T-helper 1 cell treated with Interleukin-12 subunit alpha and Interleukin-12 subunit beta and Interleukin-4 antibody, amounts not matched to agents 30 μg/mL and 1 μg/mL, for 36 hours (primary cell): ENCODE measurements at regions not wholly inside any gene's neighbourhood (a gene's known extent, or its start where the extent isn't known, plus 50 kb on each side); places are given as distances from the start of the nearest gene placed in this dataset.
"Not testable (repeated sequence)": the region's sequence is repeated elsewhere in the genome, so short reads cannot be mapped to it uniquely, and the experiment has no call there.

Experiments used
- H3K27ac Mint-ChIP-seq: one replicate; pipeline ENCODE4 v1.8.0; 2021; ENCODE audit warnings: mild to moderate bottlenecking, mixed read lengths
- H3K27me3 Mint-ChIP-seq: one replicate; pipeline ENCODE4 v1.8.0; 2021; ENCODE audit warnings: low read depth, mixed read lengths
- H3K36me3 Mint-ChIP-seq: one replicate; pipeline ENCODE4 v1.8.0; 2021; ENCODE audit warnings: low read depth, mixed read lengths
- H3K4me1 Mint-ChIP-seq: one replicate; pipeline ENCODE4 v1.8.0; 2021; ENCODE audit warnings: low read depth, mixed read lengths
- H3K4me3 Mint-ChIP-seq: one replicate; pipeline ENCODE4 v1.8.0; 2021; ENCODE audit warnings: mild to moderate bottlenecking, moderate library complexity, mixed read lengths
- H3K9me3 Mint-ChIP-seq: one replicate; pipeline ENCODE4 v1.8.0; 2021; ENCODE audit warnings: mixed read lengths

- no peaks in the 10 kb centered on the region for H3K27me3 Mint-ChIP-seq
- no peak overlapping the region for H3K4me3 Mint-ChIP-seq
- no peak overlapping the region for H3K27ac Mint-ChIP-seq
Observed at GRCh38 chr13:81223778-81224177, 882.9 kb upstream of the SPRY2 start.

GRCh38 chr13:81211713-81212112, 870.8 kb upstream of the SPRY2 start:
- Mint-ChIP-seq H3K36me3 (no peaks in the 10 kb centered on the region), H3K27ac (no peak overlapping the region), H3K4me3 (no peak overlapping the region), H3K27me3 (no peaks in the 10 kb centered on the region), H3K4me1 (no peaks in the 10 kb centered on the region), H3K9me3 (peaks cover 8% of the 10 kb centered on the region)

More at GRCh38 chr13:81223778-81224177, 882.9 kb upstream of the SPRY2 start:
- Mint-ChIP-seq H3K9me3 (peaks cover 17% of the 10 kb centered on the region), H3K4me1 (no peaks in the 10 kb centered on the region), H3K36me3 (no peaks in the 10 kb centered on the region)

- no peaks in the 10 kb centered on the region for H3K36me3 Mint-ChIP-seq
- H3K4me3 Mint-ChIP-seq = no peak overlapping the region
- H3K9me3 Mint-ChIP-seq = peaks cover 14% of the 10 kb centered on the region
- no peak overlapping the region for H3K27ac Mint-ChIP-seq
- H3K27me3 Mint-ChIP-seq = no peaks in the 10 kb centered on the region
- no peaks in the 10 kb centered on the region for H3K4me1 Mint-ChIP-seq
Observed at GRCh38 chr13:81207636-81208035, 866.7 kb upstream of the SPRY2 start.

DNA sequence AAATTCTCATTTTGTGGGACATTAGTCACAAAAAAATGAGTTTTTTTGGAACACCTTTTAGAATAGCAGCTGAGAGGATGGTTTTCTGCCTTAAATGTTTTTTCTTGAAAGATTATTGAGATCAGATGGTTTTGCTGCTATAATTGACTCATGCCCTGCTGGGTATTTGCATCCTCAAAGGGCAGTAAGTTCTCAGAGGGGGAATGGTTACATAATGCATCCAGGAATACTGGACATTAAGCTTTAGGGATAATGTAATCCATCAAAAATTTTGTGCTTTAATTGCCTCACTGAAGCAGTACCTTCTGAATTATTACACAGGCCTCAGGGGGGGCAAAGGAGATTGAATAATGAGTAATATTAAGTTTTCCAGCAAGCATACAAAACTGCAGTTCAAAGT, 866.3 kb upstream of the SPRY2 start:
- Mint-ChIP-seq H3K9me3 (peaks cover 14% of the 10 kb centered on the region), H3K27me3 (no peaks in the 10 kb centered on the region), H3K36me3 (no peaks in the 10 kb centered on the region), H3K4me3 (no peak overlapping the region), H3K27ac (no peak overlapping the region), H3K4me1 (no peaks in the 10 kb centered on the region)

- no peak overlapping the region for H3K4me3 Mint-ChIP-seq
- H3K27ac Mint-ChIP-seq = no peak overlapping the region
- no peaks in the 10 kb centered on the region for H3K4me1 Mint-ChIP-seq
- no peaks in the 10 kb centered on the region for H3K27me3 Mint-ChIP-seq
- no peaks in the 10 kb centered on the region for H3K36me3 Mint-ChIP-seq
- H3K9me3 Mint-ChIP-seq = peaks cover 15% of the 10 kb centered on the region
Observed at GRCh38 chr13:81203783-81204182, 862.9 kb upstream of the SPRY2 start.

GRCh38 chr13:81199956-81200355, 859.0 kb upstream of the SPRY2 start:
- Mint-ChIP-seq H3K36me3 (no peaks in the 10 kb centered on the region), H3K27ac (no peak overlapping the region), H3K9me3 (peaks cover 7% of the 10 kb centered on the region), H3K4me3 (no peak overlapping the region), H3K27me3 (no peaks in the 10 kb centered on the region), H3K4me1 (no peaks in the 10 kb centered on the region)

DNA sequence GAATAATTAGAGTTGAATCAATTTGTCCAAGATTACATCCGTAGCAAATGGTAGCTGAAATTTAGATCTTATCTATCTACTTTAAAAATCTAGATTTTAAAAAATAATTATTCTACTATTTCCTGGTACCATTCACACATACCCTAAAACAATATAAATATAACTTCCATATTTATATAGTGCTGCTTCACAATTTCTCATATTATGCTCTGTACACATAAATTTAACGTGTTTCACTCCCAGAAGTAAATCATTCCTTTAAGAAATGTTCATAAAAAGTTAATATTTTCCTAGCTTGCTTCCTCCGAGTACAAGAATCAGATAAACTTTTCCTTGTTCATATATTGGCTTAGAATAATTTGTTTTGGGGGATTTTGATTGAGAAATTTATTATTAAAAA, 857.0 kb upstream of the SPRY2 start:
- no peaks in the 10 kb centered on the region for H3K4me1 Mint-ChIP-seq
- H3K27me3 Mint-ChIP-seq = no peaks in the 10 kb centered on the region
- no peak overlapping the region for H3K27ac Mint-ChIP-seq
- no peaks in the 10 kb centered on the region for H3K36me3 Mint-ChIP-seq
- H3K9me3 Mint-ChIP-seq = peaks cover 10% of the 10 kb centered on the region
- no peak overlapping the region for H3K4me3 Mint-ChIP-seq

- H3K27me3 Mint-ChIP-seq = no peaks in the 10 kb centered on the region
- no peaks in the 10 kb centered on the region for H3K36me3 Mint-ChIP-seq
- H3K9me3 Mint-ChIP-seq = peaks cover 10% of the 10 kb centered on the region
- H3K4me3 Mint-ChIP-seq = no peak overlapping the region
- H3K27ac Mint-ChIP-seq = no peak overlapping the region
- no peaks in the 10 kb centered on the region for H3K4me1 Mint-ChIP-seq
Observed at GRCh38 chr13:81197483-81197882, 856.6 kb upstream of the SPRY2 start.

GRCh38 chr13:81194362-81194761, 853.4 kb upstream of the SPRY2 start:
- Mint-ChIP-seq H3K36me3 (no peaks in the 10 kb centered on the region), H3K4me1 (no peaks in the 10 kb centered on the region), H3K9me3 (peaks cover 7% of the 10 kb centered on the region), H3K4me3 (no peak overlapping the region), H3K27me3 (no peaks in the 10 kb centered on the region), H3K27ac (no peak overlapping the region)

- Mint-ChIP-seq H3K36me3 (no peaks in the 10 kb centered on the region), H3K4me3 (no peak overlapping the region), H3K4me1 (no peaks in the 10 kb centered on the region), H3K27ac (no peak overlapping the region), H3K9me3 (no peaks in the 10 kb centered on the region), H3K27me3 (no peaks in the 10 kb centered on the region)
Observed at GRCh38 chr13:81184556-81185265, 843.8 kb upstream of the SPRY2 start.

DNA sequence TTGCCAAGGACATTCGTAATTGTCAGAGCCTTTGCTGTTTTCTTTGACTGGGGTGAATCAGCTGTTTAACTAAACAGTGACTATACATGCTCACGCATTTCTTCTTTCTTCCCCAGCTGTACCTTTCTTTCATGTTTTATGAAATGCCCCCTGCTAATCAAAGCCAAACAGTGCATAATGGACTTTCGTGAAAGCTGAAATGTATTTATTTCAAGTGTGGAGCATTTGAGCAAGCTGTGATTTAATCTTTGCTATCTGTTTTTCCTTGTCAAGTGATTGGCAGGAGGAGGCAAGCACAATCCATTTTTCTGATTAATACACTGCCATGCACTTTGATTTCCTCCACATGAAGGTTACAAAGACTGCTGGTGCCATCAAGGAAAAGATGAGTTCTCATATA, 831.7 kb upstream of the SPRY2 start:
- no peak overlapping the region for H3K27ac Mint-ChIP-seq
- H3K36me3 Mint-ChIP-seq = no peaks in the 10 kb centered on the region
- no peaks in the 10 kb centered on the region for H3K4me1 Mint-ChIP-seq
- no peaks in the 10 kb centered on the region for H3K27me3 Mint-ChIP-seq
- no peak overlapping the region for H3K4me3 Mint-ChIP-seq
- no peaks in the 10 kb centered on the region for H3K9me3 Mint-ChIP-seq

DNA sequence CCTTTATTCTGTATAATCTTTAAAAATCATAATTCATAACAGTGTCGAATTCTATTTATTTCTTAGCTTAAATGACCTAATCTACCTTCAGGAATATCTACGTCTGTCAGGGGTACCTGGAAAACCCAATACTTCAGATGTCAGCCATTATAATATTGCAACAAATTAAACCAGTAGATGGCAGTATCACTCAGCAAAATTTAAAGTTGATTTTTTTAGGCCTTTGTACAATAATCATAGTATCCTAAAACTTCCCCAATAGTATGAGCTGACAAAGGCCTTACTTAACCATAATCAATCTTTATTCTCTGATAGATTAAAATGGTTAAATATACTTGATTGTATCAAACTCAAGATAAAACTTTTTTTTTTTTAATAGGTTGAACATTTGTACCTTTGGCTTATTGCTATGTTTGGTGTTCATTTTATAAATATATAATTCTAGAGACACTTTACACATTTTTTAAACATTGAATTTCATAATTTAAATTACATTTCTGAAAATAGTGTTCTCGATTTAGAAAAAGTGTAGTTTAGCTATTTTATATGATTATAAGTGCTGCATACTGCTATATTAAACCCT, 830.2 kb upstream of the SPRY2 start:
- no peaks in the 10 kb centered on the region for H3K4me1 Mint-ChIP-seq
- no peaks in the 10 kb centered on the region for H3K27me3 Mint-ChIP-seq
- no peaks in the 10 kb centered on the region for H3K9me3 Mint-ChIP-seq
- no peak overlapping the region for H3K4me3 Mint-ChIP-seq
- no peak overlapping the region for H3K27ac Mint-ChIP-seq
- no peaks in the 10 kb centered on the region for H3K36me3 Mint-ChIP-seq

- not testable (repeated sequence) for H3K27ac Mint-ChIP-seq, H3K4me3 Mint-ChIP-seq, H3K36me3 Mint-ChIP-seq, H3K27me3 Mint-ChIP-seq, H3K4me1 Mint-ChIP-seq, H3K9me3 Mint-ChIP-seq
Observed at GRCh38 chr13:81163823-81164222, 822.9 kb upstream of the SPRY2 start.

DNA sequence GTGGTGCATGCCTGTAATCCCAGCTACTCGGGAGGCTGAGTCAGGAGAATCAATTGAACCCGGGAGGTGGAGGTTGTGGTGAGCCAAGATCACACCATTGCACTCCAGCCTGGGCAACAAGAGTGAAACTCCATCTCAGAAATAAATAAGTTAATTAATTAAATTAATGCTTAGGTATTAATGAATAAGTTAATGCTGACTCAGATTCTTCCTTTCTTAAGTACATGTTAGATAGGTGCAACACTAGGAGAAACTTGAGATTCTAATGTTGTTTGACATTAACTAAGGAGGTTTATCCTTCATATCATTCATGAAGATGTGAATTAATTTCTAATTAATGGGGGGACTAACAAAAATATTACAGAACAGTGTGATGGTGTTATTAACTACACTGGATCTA, 812.6 kb upstream of the SPRY2 start:
- no peak overlapping the region for H3K4me3 Mint-ChIP-seq
- peaks cover 5% of the 10 kb centered on the region for H3K9me3 Mint-ChIP-seq
- H3K27me3 Mint-ChIP-seq = no peaks in the 10 kb centered on the region
- no peaks in the 10 kb centered on the region for H3K4me1 Mint-ChIP-seq
- H3K27ac Mint-ChIP-seq = no peak overlapping the region
- H3K36me3 Mint-ChIP-seq = no peaks in the 10 kb centered on the region

- Mint-ChIP-seq H3K27me3 (no peaks in the 10 kb centered on the region), H3K27ac (no peak overlapping the region), H3K4me3 (no peak overlapping the region), H3K9me3 (peaks cover 5% of the 10 kb centered on the region), H3K4me1 (no peaks in the 10 kb centered on the region), H3K36me3 (no peaks in the 10 kb centered on the region)
Observed at GRCh38 chr13:81148822-81149221, 807.9 kb upstream of the SPRY2 start.
